ENCODE measurements at regions not wholly inside any gene's neighbourhood (a gene's known extent, or its start where the extent isn't known, plus 50 kb on each side); places are given as distances from the start of the nearest gene placed in this dataset.

GRCh38 chr5:142453932-142454331 lies 129.1 kb upstream of the SPRY4 start:
- H3K36me3 ChIP-seq (replicated peaks in 1 of 2; ENCODE audit: control insufficient read depth in 1 of 2, insufficient read depth in 2 of 2, low read length in 2 of 2) = no peaks in the 10 kb centered on the region
- peaks cover 8 to 27% (median 22%) of the 10 kb centered on the region in 7 donors for H3K9me3 Mint-ChIP-seq
- TF ChIP-seq CTCF (IDR thresholded peaks at IDR 0.05) = no peak
- H3K4me3 Mint-ChIP-seq = no peak overlapping the region
- intact Hi-C loops (cut with micrococcal nuclease) = no loop called here
- H3K4me1 Mint-ChIP-seq = no peaks in the 10 kb centered on the region
- no peak overlapping the region for H3K9ac ChIP-seq (ENCODE audit: insufficient read depth, low read length, poor library complexity, severe bottlenecking)
- H3K4me2 ChIP-seq (replicated peaks; ENCODE audit: extremely low read depth, low read length, poor library complexity, severe bottlenecking) = no peak overlapping the region
- H3K79me2 ChIP-seq (ENCODE audit: insufficient read depth, low read length) = no peaks in the 10 kb centered on the region
- H3K27me3 ChIP-seq (ENCODE audit: control insufficient read depth in 2 of 2, insufficient read depth in 2 of 2, low read length in 2 of 2) = no peaks in the 10 kb centered on the region
- H3K27ac Mint-ChIP-seq = no peak overlapping the region
- H4K20me1 ChIP-seq (ENCODE audit: insufficient read depth, low read length) = no peaks in the 10 kb centered on the region
- no peak overlapping the region for H3K4me3 ChIP-seq (replicated peaks in 1 of 3; ENCODE audit: low read depth in 2 of 3, low read length in 3 of 3)
- 87% methylated on average over 7 of the region's 7 CpGs for WGBS (ENCODE audit: insufficient coverage)
- H3K27me3 Mint-ChIP-seq (ENCODE audit: low read depth in 3 of 3) = peaks cover 6 to 20% (median 15%) of the 10 kb centered on the region in 3 donors
- H3K36me3 Mint-ChIP-seq = peaks cover 0 to 1% of the 10 kb centered on the region in 2 donors
- H2AFZ ChIP-seq (ENCODE audit: insufficient read depth, low read depth, low read length, poor library complexity, severe bottlenecking) = no peak overlapping the region
- H3K27ac ChIP-seq (ENCODE audit: low read depth in 1 of 2, low read length in 2 of 2) = no peak overlapping the region
- no peak for DNase-seq
- H3K9me3 ChIP-seq (replicated peaks in 1 of 2; ENCODE audit: control insufficient read depth in 1 of 2, insufficient read depth in 1 of 2, low read length in 2 of 2) = peaks cover 5 to 10% of the 10 kb centered on the region in 2 donors
- no peaks in the 10 kb centered on the region for H3K4me1 ChIP-seq (ENCODE audit: control insufficient read depth in 1 of 2, insufficient read depth in 2 of 2, low read length in 2 of 2)

- Mint-ChIP-seq H3K9me3 (peaks cover 8 to 25% (median 20%) of the 10 kb centered on the region in 7 donors), H3K27me3 (ENCODE audit: low read depth in 3 of 3) (peaks cover 6 to 21% (median 15%) of the 10 kb centered on the region in 3 donors), H3K4me1 (no peaks in the 10 kb centered on the region), H3K4me3 (no peak overlapping the region), H3K27ac (no peak overlapping the region), H3K36me3 (no peaks in the 10 kb centered on the region)
- Histone ChIP-seq H3K27me3 (ENCODE audit: control insufficient read depth in 2 of 2, insufficient read depth in 2 of 2, low read length in 2 of 2) (no peaks in the 10 kb centered on the region), H3K79me2 (ENCODE audit: insufficient read depth, low read length) (no peaks in the 10 kb centered on the region), H3K4me3 (replicated peaks in 1 of 3; ENCODE audit: low read depth in 2 of 3, low read length in 3 of 3) (no peak overlapping the region), H2AFZ (ENCODE audit: insufficient read depth, low read depth, low read length, poor library complexity, severe bottlenecking) (no peak overlapping the region), H3K9ac (ENCODE audit: insufficient read depth, low read length, poor library complexity, severe bottlenecking) (no peak overlapping the region), H3K27ac (ENCODE audit: low read depth in 1 of 2, low read length in 2 of 2) (no peak overlapping the region), H4K20me1 (ENCODE audit: insufficient read depth, low read length) (no peaks in the 10 kb centered on the region), H3K36me3 (replicated peaks in 1 of 2; ENCODE audit: control insufficient read depth in 1 of 2, insufficient read depth in 2 of 2, low read length in 2 of 2) (no peaks in the 10 kb centered on the region), H3K4me1 (ENCODE audit: control insufficient read depth in 1 of 2, insufficient read depth in 2 of 2, low read length in 2 of 2) (no peaks in the 10 kb centered on the region), H3K4me2 (replicated peaks; ENCODE audit: extremely low read depth, low read length, poor library complexity, severe bottlenecking) (no peak overlapping the region), H3K9me3 (replicated peaks in 1 of 2; ENCODE audit: control insufficient read depth in 1 of 2, insufficient read depth in 1 of 2, low read length in 2 of 2) (peaks cover 0 to 4% of the 10 kb centered on the region in 2 donors)
- DNase-seq = no peak
- intact Hi-C loops (cut with micrococcal nuclease) = no loop called here
- no peak for TF ChIP-seq CTCF (IDR thresholded peaks at IDR 0.05)
Measured at GRCh38 chr5:142450419-142450818, 125.6 kb upstream of the SPRY4 start.

Data from CD14-positive monocyte (primary cell).